HG02981 (cell line): ENCODE measurements at regions not wholly inside any gene's neighbourhood (a gene's known extent, or its start where the extent isn't known, plus 50 kb on each side); places are given as distances from the start of the nearest gene placed in this dataset.
"Not testable (repeated sequence)": the region's sequence is repeated elsewhere in the genome, so short reads cannot be mapped to it uniquely, and the experiment has no call there.

ENCODE experiments used
- ATAC-seq: cut with Tn5 transposase; IDR thresholded peaks from one replicate; pipeline ENCODE4 v1.9.1; 2021; ENCODE audit warnings: mild to moderate bottlenecking, moderate library complexity; ENCODE audit not compliant: unreplicated experiment

- no peak for ATAC-seq
Measured at GRCh38 chr12:116426391-116427136, 132.6 kb upstream of the MAP1LC3B2 start.

- ATAC-seq, result no peak
Measured at GRCh38 chr12:116427200-116427930, 131.8 kb upstream of the MAP1LC3B2 start.

DNA sequence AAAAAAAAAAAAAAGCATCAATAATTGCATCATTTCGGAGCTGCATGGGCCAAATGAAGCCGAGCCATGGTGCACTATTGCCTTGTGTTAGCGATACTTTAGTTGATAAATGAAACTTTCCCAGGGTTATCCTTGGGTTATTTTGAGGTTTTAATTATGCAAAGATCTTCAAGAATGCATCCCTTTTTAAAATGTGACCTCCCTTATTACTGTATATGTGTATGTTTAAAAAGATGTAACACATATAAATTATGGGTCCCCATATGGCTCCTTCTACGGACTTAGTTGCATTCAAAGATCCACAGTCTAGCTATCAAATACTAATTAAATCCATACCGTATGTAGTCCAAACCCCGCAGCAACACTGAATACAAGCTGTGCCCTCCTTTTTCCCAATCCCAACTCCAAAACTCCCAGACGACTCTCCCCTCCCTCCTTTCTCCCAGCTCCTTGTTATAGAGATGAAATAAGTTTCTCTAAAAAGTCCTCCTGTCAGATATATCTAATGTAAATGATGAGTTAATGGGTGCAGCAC is 129.3 kb upstream of the MAP1LC3B2 start:
- ATAC-seq, result no peak

DNA sequence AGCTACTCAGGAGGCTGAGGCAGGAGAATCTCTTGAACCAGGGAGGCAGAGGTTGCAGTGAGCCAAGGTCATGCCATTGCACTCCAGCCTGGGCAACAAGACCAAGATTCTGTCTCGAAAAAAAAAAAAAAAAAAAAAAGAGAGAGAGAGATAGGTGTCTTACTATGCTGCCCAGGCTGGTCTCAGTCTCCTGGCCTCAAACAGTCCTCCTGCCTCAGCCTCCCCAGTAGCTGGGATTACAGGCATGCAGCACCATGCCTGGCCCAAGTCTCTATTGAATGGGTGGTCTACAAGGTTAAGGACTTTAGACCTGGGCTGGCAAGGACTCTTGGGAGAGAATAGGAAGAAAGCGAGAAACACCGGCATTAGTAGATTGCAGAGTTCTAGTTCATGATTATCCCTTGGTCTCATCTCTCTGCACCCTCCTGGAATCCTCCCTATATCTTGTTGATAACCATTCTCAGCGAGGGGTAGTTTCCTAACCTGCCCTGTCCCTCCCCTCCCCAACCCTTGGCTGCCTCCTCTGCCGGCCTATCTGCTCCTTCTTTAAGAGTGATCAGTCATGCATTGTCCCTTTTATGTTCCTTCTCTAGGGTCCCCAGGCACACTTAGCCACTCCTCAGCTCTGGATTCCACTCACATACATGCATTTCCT is 128.1 kb upstream of the MAP1LC3B2 start:
- ATAC-seq, result no peak

DNA sequence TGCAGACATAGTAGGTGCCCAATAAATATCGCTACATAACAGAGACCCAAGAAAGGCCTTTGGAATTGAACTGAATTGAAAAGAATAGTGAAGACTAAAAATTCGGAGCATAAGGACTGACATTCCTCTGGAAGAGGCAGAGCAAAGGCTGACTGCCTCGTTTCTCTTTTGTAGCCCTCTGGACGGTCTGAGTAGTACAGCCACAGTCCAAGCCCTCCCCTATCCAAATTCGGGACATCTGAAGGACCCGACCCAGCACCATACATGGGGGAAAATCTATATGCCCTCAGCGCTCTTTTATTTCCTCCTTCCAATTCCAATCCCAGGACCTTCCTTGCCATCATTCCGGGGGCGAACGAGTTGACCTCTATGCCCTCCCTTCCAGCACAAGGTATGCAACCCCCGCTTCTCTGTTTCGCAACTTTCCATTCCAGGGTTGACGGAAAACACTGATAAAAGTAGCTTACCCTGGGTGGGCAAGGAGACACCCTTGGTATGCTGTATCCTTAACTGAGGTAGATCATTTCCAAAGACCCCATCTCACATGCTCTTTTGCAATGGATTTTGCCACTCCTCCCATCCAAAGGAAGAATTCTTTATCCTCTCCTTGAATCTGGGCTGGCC is 127.4 kb upstream of the MAP1LC3B2 start:
- no peak for ATAC-seq

- no peak for ATAC-seq
Measured at GRCh38 chr12:116432314-116432750, 126.8 kb upstream of the MAP1LC3B2 start.

GRCh38 chr12:116433249-116433648 is 125.9 kb upstream of the MAP1LC3B2 start:
- ATAC-seq, result no peak

DNA sequence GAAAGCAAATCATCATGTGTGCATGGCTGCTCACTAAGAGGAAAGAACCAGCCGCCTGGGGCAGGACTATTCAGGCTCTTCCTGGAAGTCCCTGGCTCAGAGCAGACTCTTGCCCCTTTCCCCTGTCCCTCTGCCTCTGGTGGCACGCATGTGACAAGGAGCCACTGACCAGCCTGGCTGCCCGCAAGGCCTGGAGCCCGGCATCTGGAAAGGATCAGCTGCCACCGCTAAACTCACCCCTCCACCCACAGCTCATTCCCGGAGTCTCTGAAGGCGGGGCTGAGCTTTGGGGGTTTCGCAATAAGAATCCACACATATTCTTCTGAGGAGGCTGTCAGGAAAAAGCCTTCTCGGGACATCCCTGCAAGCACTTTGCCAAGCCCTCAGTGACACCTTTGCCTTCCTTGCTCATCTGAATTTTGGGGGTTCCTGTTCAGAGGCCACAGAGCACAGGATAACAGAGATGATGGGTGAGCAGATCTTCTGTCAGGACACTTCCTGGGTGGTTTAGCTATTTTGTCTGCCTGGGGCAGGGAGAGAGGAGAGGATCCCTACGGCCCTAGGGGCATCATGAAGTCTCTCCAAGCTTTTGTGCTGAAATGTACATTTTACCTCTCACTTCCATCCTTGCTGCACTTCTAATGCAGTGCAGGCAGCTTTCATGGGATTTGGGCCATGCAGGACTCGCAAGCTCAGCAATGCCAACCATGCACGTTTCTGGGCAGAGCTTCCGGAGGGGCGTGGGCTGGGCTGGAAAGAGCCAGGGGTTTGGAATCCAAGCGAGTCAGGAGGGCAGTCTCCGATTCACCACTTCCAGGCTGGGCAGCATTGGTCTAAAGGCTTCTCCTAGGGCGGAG is 124.8 kb upstream of the MAP1LC3B2 start:
- no peak for ATAC-seq

DNA sequence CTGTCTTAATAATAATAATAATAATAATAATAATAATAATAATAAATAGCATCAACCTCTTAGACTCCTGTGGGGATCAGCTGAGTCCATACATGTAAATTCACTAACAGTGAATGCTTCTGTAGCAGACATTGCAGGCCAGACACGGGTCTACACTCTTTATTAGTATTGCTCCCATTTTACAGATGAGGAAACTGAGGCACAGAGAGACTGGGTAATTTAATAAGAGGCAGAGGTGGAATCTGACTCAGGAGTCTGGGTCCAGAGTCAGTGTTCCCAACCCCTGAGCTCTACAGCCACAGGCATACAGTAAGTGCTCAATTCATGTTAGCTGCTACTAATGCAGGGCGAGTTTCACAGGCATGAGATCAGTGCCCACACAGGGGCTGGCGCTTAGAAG is 123.2 kb upstream of the MAP1LC3B2 start:
- no peak for ATAC-seq

GRCh38 chr12:116436561-116437249 is 122.5 kb upstream of the MAP1LC3B2 start:
- no peak for ATAC-seq

GRCh38 chr12:116441292-116441691 is 117.9 kb upstream of the MAP1LC3B2 start:
- no peak for ATAC-seq

- no peak for ATAC-seq
Measured at GRCh38 chr12:116442304-116442703, 116.9 kb upstream of the MAP1LC3B2 start.

DNA sequence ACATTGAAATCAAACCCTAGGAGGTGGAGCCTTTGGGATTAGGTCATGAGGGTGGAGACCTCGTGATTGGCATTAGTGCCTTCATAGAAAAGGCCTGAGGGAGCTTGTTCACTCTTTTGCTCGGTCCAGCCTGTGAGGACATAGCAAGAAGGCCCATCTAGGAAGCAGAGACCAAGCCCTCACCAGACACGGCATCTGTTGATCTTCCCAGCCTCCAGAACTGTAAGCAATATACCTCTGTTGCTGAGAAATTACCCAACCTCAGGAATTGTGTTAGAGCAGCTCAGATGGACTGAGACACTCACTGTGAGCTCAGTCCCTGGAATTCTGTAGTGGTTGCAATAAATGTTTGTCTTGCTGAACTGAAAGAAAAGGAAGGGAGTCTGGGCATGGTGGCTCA is 116.2 kb upstream of the MAP1LC3B2 start:
- ATAC-seq, result no peak

GRCh38 chr12:116443821-116444589 is 115.2 kb upstream of the MAP1LC3B2 start:
- no peak for ATAC-seq

GRCh38 chr12:116444590-116444943 is 114.6 kb upstream of the MAP1LC3B2 start:
- ATAC-seq, result no peak

DNA sequence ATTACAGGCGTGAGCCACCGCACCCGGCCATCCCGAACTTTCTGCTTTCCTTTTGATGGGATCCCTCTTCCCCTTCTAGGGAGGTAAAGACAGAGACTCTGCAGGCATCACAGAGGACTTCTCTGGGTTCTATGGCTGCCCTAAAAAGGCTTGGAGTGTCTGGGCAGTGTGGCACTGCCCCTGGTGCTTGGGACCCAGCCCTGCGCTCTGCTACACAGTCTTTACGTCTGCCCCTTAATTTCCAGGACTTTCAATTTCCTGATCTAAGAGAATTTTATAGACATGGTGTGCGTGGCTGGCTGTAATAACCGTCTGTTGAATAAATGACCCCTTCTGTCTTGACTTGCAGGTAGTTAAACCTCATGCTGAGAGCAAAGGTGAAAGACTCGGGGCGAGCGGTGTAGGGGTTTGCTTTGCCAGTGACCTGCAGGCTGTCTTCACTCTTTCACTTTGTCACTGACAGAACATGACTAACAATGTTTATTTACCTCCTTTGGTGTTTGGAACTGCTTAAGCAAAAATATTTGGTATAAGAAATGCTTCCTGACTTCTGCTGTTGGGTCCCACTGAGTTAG is 110.9 kb upstream of the MAP1LC3B2 start:
- no peak for ATAC-seq

- no peak for ATAC-seq
Measured at GRCh38 chr12:116450406-116450910, 108.7 kb upstream of the MAP1LC3B2 start.

DNA sequence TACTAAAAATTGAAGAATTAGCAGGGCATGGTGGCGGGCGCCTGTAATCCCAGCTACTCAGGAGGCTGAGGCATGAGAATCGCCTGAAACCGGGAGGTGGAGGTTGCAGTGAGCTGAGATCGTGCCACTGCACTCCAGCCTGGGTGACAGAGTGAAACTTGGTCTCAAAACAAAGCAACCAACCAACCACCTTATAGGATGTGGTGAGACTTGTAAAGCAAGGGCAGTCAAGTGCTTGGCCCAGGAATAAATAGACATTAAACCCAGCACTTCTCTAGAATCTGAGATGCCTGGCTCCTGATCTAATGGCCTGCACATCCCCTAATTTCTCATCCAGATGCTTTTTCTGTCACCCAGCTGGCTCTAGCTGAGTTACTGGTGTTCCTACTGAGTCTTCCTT is 106.2 kb upstream of the MAP1LC3B2 start:
- not testable (repeated sequence) for ATAC-seq
